Stomach smooth muscle (tissue), 2 donors: ENCODE measurements at regions not wholly inside any gene's neighbourhood (a gene's known extent, or its start where the extent isn't known, plus 50 kb on each side); places are given as distances from the start of the nearest gene placed in this dataset.

ENCODE experiments used
- H3K27ac ChIP-seq: one replicate; pipeline ENCODE4 v1.7.0; 2013; ENCODE audit warnings: mild to moderate bottlenecking, low read length, inconsistent platforms
- H3K27me3 ChIP-seq, 2 donors: one replicate each; pipeline ENCODE4 v1.7.0; 2013; ENCODE audit warnings: low read length in 2 of 2; ENCODE audit not compliant: insufficient read depth in 2 of 2, control insufficient read depth in 1 of 2
- H3K36me3 ChIP-seq, 2 donors: one replicate each; pipeline ENCODE4 v1.7.0; 2013; ENCODE audit warnings: low read length in 2 of 2; ENCODE audit not compliant: control insufficient read depth in 2 of 2, insufficient read depth in 2 of 2
- H3K4me1 ChIP-seq: one replicate; pipeline ENCODE4 v1.7.0; 2013; ENCODE audit warnings: low read length; ENCODE audit not compliant: control insufficient read depth, insufficient read depth
- H3K4me3 ChIP-seq, 2 donors: one replicate each; pipeline ENCODE4 v1.7.0; 2013; ENCODE audit warnings: low read length in 2 of 2
- H3K9ac ChIP-seq, 2 donors: one replicate each; pipeline ENCODE4 v1.7.0; 2013; ENCODE audit warnings: low read length in 2 of 2, mild to moderate bottlenecking in 1 of 2
- H3K9me3 ChIP-seq, 2 donors: one replicate each; pipeline ENCODE4 v1.7.0; 2013; ENCODE audit warnings: low read length in 2 of 2; ENCODE audit not compliant: control insufficient read depth in 2 of 2
- donor health status: healthy.
- donor health status: Pancreatic carcinoma.

GRCh38 chrY:19076846-19077697 is 303.5 kb upstream of the HSFY2 start:
- peak overlapping the region in 1 of 2 donors; percentile 77 for H3K4me3 ChIP-seq
- H3K36me3 ChIP-seq: no peaks in the 10 kb centered on the region
- no peak overlapping the region for H3K27ac ChIP-seq
- H3K9ac ChIP-seq: peak overlapping the region in 1 of 2 donors; percentile 68
- H3K27me3 ChIP-seq: no peaks in the 10 kb centered on the region
- H3K4me1 ChIP-seq: no peaks in the 10 kb centered on the region
- H3K9me3 ChIP-seq: no peaks in the 10 kb centered on the region

- Histone ChIP-seq H3K27ac (no peak overlapping the region), H3K27me3 (no peaks in the 10 kb centered on the region), H3K4me1 (no peaks in the 10 kb centered on the region), H3K9ac (peak overlapping the region in 1 of 2 donors; percentile 69), H3K36me3 (no peaks in the 10 kb centered on the region), H3K9me3 (no peaks in the 10 kb centered on the region), H3K4me3 (peak overlapping the region in 1 of 2 donors; percentile 59)
These were observed 302.1 kb upstream of the HSFY2 start for GRCh38 chrY:19075471-19076253.

GRCh38 chrY:19067435-19067834 is 293.9 kb upstream of the HSFY2 start:
- Histone ChIP-seq H3K9ac (no peak overlapping the region), H3K27ac (no peak overlapping the region), H3K4me1 (no peaks in the 10 kb centered on the region), H3K4me3 (no peak overlapping the region), H3K9me3 (no peaks in the 10 kb centered on the region), H3K27me3 (no peaks in the 10 kb centered on the region), H3K36me3 (no peaks in the 10 kb centered on the region)

GRCh38 chrY:19066447-19067190 is 293.1 kb upstream of the HSFY2 start:
- Histone ChIP-seq H3K4me3 (no peak overlapping the region), H3K27me3 (no peaks in the 10 kb centered on the region), H3K4me1 (no peaks in the 10 kb centered on the region), H3K9me3 (no peaks in the 10 kb centered on the region), H3K27ac (no peak overlapping the region), H3K9ac (no peak overlapping the region), H3K36me3 (no peaks in the 10 kb centered on the region)

- Histone ChIP-seq H3K27me3 (no peaks in the 10 kb centered on the region), H3K4me1 (no peaks in the 10 kb centered on the region), H3K9me3 (no peaks in the 10 kb centered on the region), H3K36me3 (no peaks in the 10 kb centered on the region), H3K4me3 (no peak overlapping the region), H3K27ac (no peak overlapping the region), H3K9ac (no peak overlapping the region)
These were observed 291.6 kb upstream of the HSFY2 start for GRCh38 chrY:19065119-19065518.

GRCh38 chrY:19059733-19060132 is 286.2 kb upstream of the HSFY2 start:
- Histone ChIP-seq H3K9ac (no peak overlapping the region), H3K4me1 (no peaks in the 10 kb centered on the region), H3K9me3 (no peaks in the 10 kb centered on the region), H3K27ac (no peak overlapping the region), H3K36me3 (no peaks in the 10 kb centered on the region), H3K27me3 (no peaks in the 10 kb centered on the region), H3K4me3 (no peak overlapping the region)

GRCh38 chrY:19058831-19059370 is 285.4 kb upstream of the HSFY2 start:
- Histone ChIP-seq H3K27ac (no peak overlapping the region), H3K9me3 (no peaks in the 10 kb centered on the region), H3K36me3 (no peaks in the 10 kb centered on the region), H3K4me1 (no peaks in the 10 kb centered on the region), H3K9ac (no peak overlapping the region), H3K4me3 (no peak overlapping the region), H3K27me3 (no peaks in the 10 kb centered on the region)

- Histone ChIP-seq H3K36me3 (no peaks in the 10 kb centered on the region), H3K9ac (no peak overlapping the region), H3K4me1 (no peaks in the 10 kb centered on the region), H3K27ac (no peak overlapping the region), H3K9me3 (no peaks in the 10 kb centered on the region), H3K4me3 (no peak overlapping the region), H3K27me3 (no peaks in the 10 kb centered on the region)
These were observed 282.6 kb upstream of the HSFY2 start for GRCh38 chrY:19056138-19056469.

- Histone ChIP-seq H3K4me3 (no peak overlapping the region), H3K9ac (no peak overlapping the region), H3K9me3 (no peaks in the 10 kb centered on the region), H3K27ac (no peak overlapping the region), H3K4me1 (no peaks in the 10 kb centered on the region), H3K36me3 (no peaks in the 10 kb centered on the region), H3K27me3 (no peaks in the 10 kb centered on the region)
These were observed 281.9 kb upstream of the HSFY2 start for GRCh38 chrY:19055232-19056137.

- Histone ChIP-seq H3K9me3 (no peaks in the 10 kb centered on the region), H3K27ac (no peak overlapping the region), H3K27me3 (no peaks in the 10 kb centered on the region), H3K36me3 (no peaks in the 10 kb centered on the region), H3K9ac (no peak overlapping the region), H3K4me1 (no peaks in the 10 kb centered on the region), H3K4me3 (no peak overlapping the region)
These were observed 280.3 kb upstream of the HSFY2 start for GRCh38 chrY:19053806-19054205.
